Progenitor cell of endocrine pancreas (in vitro differentiated cells): ENCODE measurements at regions not wholly inside any gene's neighbourhood (a gene's known extent, or its start where the extent isn't known, plus 50 kb on each side); places are given as distances from the start of the nearest gene placed in this dataset.
"Not testable (repeated sequence)": the region's sequence is repeated elsewhere in the genome, so short reads cannot be mapped to it uniquely, and the experiment has no call there.

Source experiments
- DNase-seq: peaks from one replicate; pipeline ENCODE4 v3.0.0; 2021; ENCODE audit warnings: low spot score; ENCODE audit not compliant: unreplicated experiment
- H3K27ac Mint-ChIP-seq: 2 replicates; pipeline ENCODE4 v1.8.0; 2021; ENCODE audit warnings: mild to moderate bottlenecking, moderate library complexity, mixed read lengths
- H3K27me3 Mint-ChIP-seq: 2 replicates; pipeline ENCODE4 v1.8.0; 2021; ENCODE audit warnings: mixed read lengths
- H3K36me3 Mint-ChIP-seq: 2 replicates; pipeline ENCODE4 v1.8.0; 2022; ENCODE audit warnings: mixed read lengths; ENCODE audit not compliant: insufficient read depth
- H3K4me1 Mint-ChIP-seq: 2 replicates; pipeline ENCODE4 v1.8.0; 2021; ENCODE audit warnings: low read depth, mixed read lengths
- H3K4me3 Mint-ChIP-seq: 2 replicates; pipeline ENCODE4 v1.8.0; 2021; ENCODE audit warnings: low read depth, mild to moderate bottlenecking, moderate library complexity, mixed read lengths
- H3K9me3 Mint-ChIP-seq: 2 replicates; pipeline ENCODE4 v1.8.0; 2021; ENCODE audit warnings: low read depth, mixed read lengths
- TF ChIP-seq, protein P1 (sequence below): fragments of 200-600 bp; sonication (generic); IDR thresholded peaks from one replicate; pipeline ENCODE4 v1.5.0; 2021; ENCODE audit warnings: antibody characterized with exemption, mild to moderate bottlenecking; ENCODE audit not compliant: unreplicated experiment

DNA sequence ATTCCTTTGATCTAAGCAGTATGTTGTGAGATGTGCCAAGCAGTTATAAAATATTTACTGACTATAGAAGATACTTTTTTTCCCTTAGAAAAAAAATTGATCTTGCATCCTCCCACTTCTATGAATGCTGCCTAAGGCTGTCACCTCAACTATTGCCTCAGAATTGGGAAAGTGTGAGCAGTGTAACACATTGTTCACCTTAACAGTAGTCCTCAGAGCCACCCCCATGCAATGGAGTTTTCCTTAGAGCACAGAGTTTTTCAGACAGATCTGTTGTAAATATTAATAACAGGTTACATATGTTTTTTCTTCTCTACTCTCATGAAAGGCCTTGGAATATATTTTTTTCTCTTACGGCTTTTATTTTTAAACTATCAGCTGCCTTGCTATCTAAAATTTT is 607.3 kb downstream of the STK39 start:
- peaks cover 7% of the 10 kb centered on the region for H3K9me3 Mint-ChIP-seq
- no peak for DNase-seq
- H3K36me3 Mint-ChIP-seq = peaks cover 11% of the 10 kb centered on the region
- TF ChIP-seq, protein P1, sequence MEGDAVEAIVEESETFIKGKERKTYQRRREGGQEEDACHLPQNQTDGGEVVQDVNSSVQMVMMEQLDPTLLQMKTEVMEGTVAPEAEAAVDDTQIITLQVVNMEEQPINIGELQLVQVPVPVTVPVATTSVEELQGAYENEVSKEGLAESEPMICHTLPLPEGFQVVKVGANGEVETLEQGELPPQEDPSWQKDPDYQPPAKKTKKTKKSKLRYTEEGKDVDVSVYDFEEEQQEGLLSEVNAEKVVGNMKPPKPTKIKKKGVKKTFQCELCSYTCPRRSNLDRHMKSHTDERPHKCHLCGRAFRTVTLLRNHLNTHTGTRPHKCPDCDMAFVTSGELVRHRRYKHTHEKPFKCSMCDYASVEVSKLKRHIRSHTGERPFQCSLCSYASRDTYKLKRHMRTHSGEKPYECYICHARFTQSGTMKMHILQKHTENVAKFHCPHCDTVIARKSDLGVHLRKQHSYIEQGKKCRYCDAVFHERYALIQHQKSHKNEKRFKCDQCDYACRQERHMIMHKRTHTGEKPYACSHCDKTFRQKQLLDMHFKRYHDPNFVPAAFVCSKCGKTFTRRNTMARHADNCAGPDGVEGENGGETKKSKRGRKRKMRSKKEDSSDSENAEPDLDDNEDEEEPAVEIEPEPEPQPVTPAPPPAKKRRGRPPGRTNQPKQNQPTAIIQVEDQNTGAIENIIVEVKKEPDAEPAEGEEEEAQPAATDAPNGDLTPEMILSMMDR = no peak
- no peak overlapping the region for H3K27ac Mint-ChIP-seq
- H3K4me3 Mint-ChIP-seq = no peak overlapping the region
- H3K27me3 Mint-ChIP-seq = no peaks in the 10 kb centered on the region
- H3K4me1 Mint-ChIP-seq = peaks cover 5% of the 10 kb centered on the region

DNA sequence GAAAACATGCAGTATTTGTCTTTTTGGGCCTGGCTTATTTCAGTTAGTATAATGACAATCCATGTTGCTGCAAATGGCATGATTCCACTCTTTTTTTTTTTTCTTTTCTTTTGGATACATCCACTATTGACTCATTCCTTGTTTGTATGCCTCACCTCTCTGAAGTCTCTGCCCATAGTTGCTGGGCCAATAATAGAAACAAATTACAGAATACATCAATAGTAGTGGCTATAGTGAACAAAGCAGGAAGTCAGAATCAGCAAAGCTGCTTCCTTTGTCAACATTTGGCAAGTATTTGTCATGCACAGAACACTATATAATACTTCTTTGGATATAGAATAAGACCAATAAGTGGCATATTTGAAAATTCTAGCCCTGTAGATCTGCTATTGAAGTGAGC is 609.7 kb downstream of the STK39 start:
- DNase-seq = no peak
- TF ChIP-seq, protein P1 = no peak
- Mint-ChIP-seq H3K36me3 (peaks cover 19% of the 10 kb centered on the region), H3K4me3 (no peak overlapping the region), H3K27ac (peak overlapping the region; percentile 5), H3K9me3 (peaks cover 18% of the 10 kb centered on the region), H3K4me1 (peaks cover 6% of the 10 kb centered on the region), H3K27me3 (no peaks in the 10 kb centered on the region)

DNA sequence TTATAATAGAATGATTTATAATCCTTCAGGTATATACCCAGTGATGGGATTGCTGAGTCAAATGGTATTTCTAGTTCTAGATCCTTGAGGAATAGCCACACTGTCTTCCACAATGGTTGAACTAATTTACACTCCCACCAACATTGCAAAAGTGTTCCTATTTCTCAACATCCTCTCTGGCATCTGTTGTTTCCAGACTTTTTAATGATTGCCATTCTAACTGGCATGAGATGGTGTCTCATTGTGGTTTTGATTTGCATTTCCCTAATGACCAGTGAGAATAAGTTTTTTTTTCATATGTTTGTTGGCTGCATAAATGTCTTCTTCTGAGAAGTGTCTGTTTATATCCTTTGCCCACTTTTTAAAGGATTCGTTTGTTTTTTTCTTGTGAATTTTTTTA is 615.1 kb downstream of the STK39 start:
- Mint-ChIP-seq H3K9me3 (peaks cover 21% of the 10 kb centered on the region), H3K36me3 (peaks cover 26% of the 10 kb centered on the region)
- not testable (repeated sequence) for H3K27ac Mint-ChIP-seq, H3K27me3 Mint-ChIP-seq, H3K4me3 Mint-ChIP-seq, DNase-seq, H3K4me1 Mint-ChIP-seq

DNA sequence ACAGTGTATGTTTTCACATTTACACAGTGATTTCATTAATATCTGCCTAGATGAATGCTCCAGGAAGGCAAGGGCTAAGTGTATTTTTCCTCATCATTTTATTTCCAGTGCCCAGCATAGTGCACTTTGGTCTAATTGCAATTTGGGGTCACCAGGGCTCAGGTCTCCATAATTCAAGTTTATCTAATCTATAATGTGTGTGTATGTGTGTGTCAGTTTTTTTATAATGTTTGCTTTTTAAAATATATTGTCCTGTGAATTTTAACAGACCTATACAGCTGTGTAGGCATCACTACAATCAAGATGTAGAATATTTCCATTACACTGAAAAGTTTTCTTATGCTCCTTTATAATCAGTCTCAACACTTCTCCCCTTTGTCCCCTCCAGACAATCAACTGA is 620.4 kb downstream of the STK39 start:
- peaks cover 6% of the 10 kb centered on the region for H3K4me1 Mint-ChIP-seq
- no peaks in the 10 kb centered on the region for H3K27me3 Mint-ChIP-seq
- TF ChIP-seq, protein P1 = no peak
- peaks cover 10% of the 10 kb centered on the region for H3K9me3 Mint-ChIP-seq
- H3K36me3 Mint-ChIP-seq = peaks cover 1% of the 10 kb centered on the region
- no peak for DNase-seq
- peak overlapping the region; percentile 71 for H3K27ac Mint-ChIP-seq
- no peak overlapping the region for H3K4me3 Mint-ChIP-seq

DNA sequence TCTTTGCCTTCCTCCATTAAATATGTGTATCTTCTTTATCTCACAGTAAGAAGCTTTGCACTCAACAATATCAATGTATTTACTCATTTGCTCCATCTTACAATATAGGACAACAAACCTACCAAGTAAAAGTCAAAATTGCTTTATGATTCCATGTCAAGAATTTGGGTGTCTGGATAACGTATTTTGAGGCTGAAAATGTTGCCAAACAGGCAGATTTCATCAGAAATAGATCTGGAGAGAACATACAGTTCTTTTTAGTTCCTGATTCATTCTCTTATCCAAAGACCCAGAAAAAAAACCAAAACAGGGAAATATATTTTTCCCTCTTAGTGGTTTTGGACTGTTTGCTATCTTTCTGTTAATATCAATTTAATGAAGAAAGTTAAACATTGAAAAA is 621.1 kb downstream of the STK39 start:
- Mint-ChIP-seq H3K9me3 (peaks cover 14% of the 10 kb centered on the region), H3K4me3 (no peak overlapping the region), H3K4me1 (peaks cover 6% of the 10 kb centered on the region), H3K27ac (no peak overlapping the region), H3K27me3 (no peaks in the 10 kb centered on the region), H3K36me3 (no peaks in the 10 kb centered on the region)
- no peak for DNase-seq
- TF ChIP-seq, protein P1 = no peak

DNA sequence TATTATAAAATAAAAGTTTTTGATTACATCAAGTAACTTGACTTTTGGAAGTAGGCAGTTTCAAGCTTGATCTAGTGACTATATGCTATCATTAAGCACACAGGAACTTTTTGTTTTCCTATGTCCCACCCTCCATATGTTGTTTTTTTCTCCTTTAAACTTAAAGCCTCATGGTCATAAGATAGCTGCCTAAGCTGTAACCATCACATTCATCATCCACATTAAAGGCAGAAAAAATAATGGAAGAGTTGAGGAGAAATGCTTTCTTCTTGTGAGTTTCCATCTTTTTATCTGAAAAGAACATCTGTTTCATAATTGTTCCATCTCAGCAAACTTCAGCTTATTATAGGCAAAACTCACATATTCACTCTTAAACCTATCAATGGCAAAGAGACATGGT is 630.4 kb downstream of the STK39 start:
- Mint-ChIP-seq H3K4me1 (peaks cover 3% of the 10 kb centered on the region), H3K27me3 (no peaks in the 10 kb centered on the region), H3K9me3 (peaks cover 11% of the 10 kb centered on the region), H3K36me3 (peaks cover 3% of the 10 kb centered on the region), H3K27ac (no peak overlapping the region), H3K4me3 (no peak overlapping the region)
- TF ChIP-seq, protein P1 = no peak
- DNase-seq = no peak
